Right lobe of liver (tissue), 6 donors: ENCODE measurements at regions not wholly inside any gene's neighbourhood (a gene's known extent, or its start where the extent isn't known, plus 50 kb on each side); places are given as distances from the start of the nearest gene placed in this dataset.

Source experiments
- ATAC-seq, 4 donors: fragments of 200-7000 bp; cut with Tn5 transposase; one replicate each; pipeline ENCODE4 v1.9.1; 2020; ENCODE audit warnings: mild to moderate bottlenecking in 4 of 4, moderate library complexity in 4 of 4
- DNase-seq, 3 donors: peaks; one replicate each; pipeline ENCODE4 v3.0.0-alpha.2; 2020
- H3K27ac ChIP-seq, 3 donors: fragments of 200-600 bp; one replicate each; pipeline ENCODE4 v1.8.0; 2022
- H3K27me3 ChIP-seq, 2 donors: fragments of 200-600 bp; one replicate each; pipeline ENCODE4 v1.8.0; 2022
- H3K36me3 ChIP-seq, 4 donors: fragments of 200-600 bp; sonication (generic) in 1 of 4; one replicate each; pipeline versions ENCODE4 v1.5.1 to v1.8.0; 2017 to 2022; ENCODE audit warnings: control low read depth in 1 of 4
- H3K4me1 ChIP-seq, 4 donors: fragments of 200-600 bp; sonication (generic) in 1 of 4; one replicate each; pipeline versions ENCODE4 v1.5.1 to v1.8.0; 2017 to 2022; ENCODE audit warnings: control low read depth in 1 of 4
- H3K4me3 ChIP-seq, 3 donors: fragments of 200-600 bp; one replicate each; pipeline ENCODE4 v1.8.0; 2022
- H3K9me3 ChIP-seq, 4 donors: fragments of 200-600 bp; sonication (generic) in 1 of 4; one replicate each; pipeline versions ENCODE4 v1.5.1 to v1.8.0; 2017 to 2022; ENCODE audit warnings: control low read depth in 1 of 4
- CTCF ChIP-seq, 4 donors: fragments of 200-600 bp in 3 of 4; fragments of 450-650 bp in 1 of 4; IDR thresholded peaks; one replicate each; pipeline versions ENCODE4 v1.5.1 to v1.8.0; 2016 to 2022; ENCODE audit warnings: antibody characterized with exemption in 4 of 4, mild to moderate bottlenecking in 2 of 4
- POLR2A ChIP-seq: fragments of 450-650 bp; IDR thresholded peaks from one replicate; pipeline ENCODE4 v1.6.1; 2017; ENCODE audit warnings: antibody characterized with exemption, mild to moderate bottlenecking
- WGBS: methylation state at CpG from one replicate; pipeline ENCODE4 v1.1.6; 2018; ENCODE audit warnings: low coverage, low lambda C conversion rate; ENCODE audit not compliant: insufficient coverage; ENCODE audit errors: missing lambda C conversion rate; 5-methylcytosine and 5-hydroxymethylcytosine counted together
- intact Hi-C, 2 donors: fragments of 100-400 bp; cut with DNase I; formaldehyde crosslinking; loops; one replicate each; pipeline versions ENCODE4 v1.11.2 to v1.14.1; 2022
- donor health status: DM: no; HTN: yes; CAD: no.
- donor health status: DM: no; HTN: no; CAD: no.
- donor health status: DM: no; HTN: no; CAD: no.
- donor health status: DM: no; HTN: yes; CAD: no.
- donor health status: DM: no; HTN: yes; CAD: no.

- intact Hi-C loops: no loop called here
- H3K4me3 ChIP-seq: no peak overlapping the region
- no peaks in the 10 kb centered on the region for H3K27me3 ChIP-seq
- H3K36me3 ChIP-seq: no peaks in the 10 kb centered on the region
- DNase-seq: no peak
- H3K4me1 ChIP-seq: no peaks in the 10 kb centered on the region
- no peak overlapping the region for H3K27ac ChIP-seq
- ATAC-seq: no peak
- no peak for TF ChIP-seq POLR2A
- no peak for TF ChIP-seq CTCF (IDR thresholded peaks at IDR 0.05)
- H3K9me3 ChIP-seq: no peaks in the 10 kb centered on the region
- WGBS: 43% methylated on average over 4 of the region's 4 CpGs
These were observed 389.9 kb upstream of the KIRREL3 start for GRCh38 chr11:127390465-127390864.

- WGBS: 80% methylated on average over 10 of the region's 10 CpGs
- no peak overlapping the region for H3K27ac ChIP-seq
- TF ChIP-seq POLR2A: no peak
- TF ChIP-seq CTCF (IDR thresholded peaks at IDR 0.05): no peak
- intact Hi-C loops: no loop called here
- ATAC-seq (no peak), DNase-seq (no peak)
- H3K36me3 ChIP-seq: no peaks in the 10 kb centered on the region
- H3K27me3 ChIP-seq: no peaks in the 10 kb centered on the region
- no peak overlapping the region for H3K4me3 ChIP-seq
- H3K9me3 ChIP-seq: no peaks in the 10 kb centered on the region
- H3K4me1 ChIP-seq: no peaks in the 10 kb centered on the region
These were observed 384.5 kb upstream of the KIRREL3 start for GRCh38 chr11:127385071-127385470.

GRCh38 chr11:127383026-127383425, 382.5 kb upstream of the KIRREL3 start:
- DNase-seq: no peak
- intact Hi-C loops: no loop called here
- Histone ChIP-seq H3K27ac (no peak overlapping the region), H3K27me3 (no peaks in the 10 kb centered on the region), H3K4me1 (no peaks in the 10 kb centered on the region), H3K4me3 (no peak overlapping the region), H3K9me3 (no peaks in the 10 kb centered on the region), H3K36me3 (no peaks in the 10 kb centered on the region)
- TF ChIP-seq CTCF (IDR thresholded peaks at IDR 0.05) (no peak), POLR2A (no peak)
- WGBS: 41% methylated on average over 2 of the region's 3 CpGs
- ATAC-seq: no peak

- H3K9me3 ChIP-seq: no peaks in the 10 kb centered on the region
- H3K27ac ChIP-seq: no peak overlapping the region
- intact Hi-C loops: no loop called here
- DNase-seq (no peak), ATAC-seq (no peak)
- H3K36me3 ChIP-seq: no peaks in the 10 kb centered on the region
- no peak overlapping the region for H3K4me3 ChIP-seq
- no peaks in the 10 kb centered on the region for H3K27me3 ChIP-seq
- H3K4me1 ChIP-seq: no peaks in the 10 kb centered on the region
- 54% methylated on average over 3 of the region's 3 CpGs for WGBS
- TF ChIP-seq POLR2A: no peak
- TF ChIP-seq CTCF (IDR thresholded peaks at IDR 0.05): no peak
These were observed 380.7 kb upstream of the KIRREL3 start for GRCh38 chr11:127381247-127381646.

GRCh38 chr11:127379686-127380085, 379.1 kb upstream of the KIRREL3 start:
- no peak overlapping the region for H3K27ac ChIP-seq
- H3K27me3 ChIP-seq: no peaks in the 10 kb centered on the region
- 56% methylated on average over 2 of the region's 2 CpGs for WGBS
- DNase-seq (no peak), ATAC-seq (no peak)
- H3K4me1 ChIP-seq: no peaks in the 10 kb centered on the region
- no peaks in the 10 kb centered on the region for H3K36me3 ChIP-seq
- intact Hi-C loops: no loop called here
- TF ChIP-seq CTCF (IDR thresholded peaks at IDR 0.05) (no peak), POLR2A (no peak)
- no peaks in the 10 kb centered on the region for H3K9me3 ChIP-seq
- H3K4me3 ChIP-seq: no peak overlapping the region
